ENCODE measurements at regions not wholly inside any gene's neighbourhood (a gene's known extent, or its start where the extent isn't known, plus 50 kb on each side); places are given as distances from the start of the nearest gene placed in this dataset.

GRCh38 chrX:44058339-44058738, 85.1 kb upstream of the NDP start:
- no peaks in the 10 kb centered on the region for H4K20me1 ChIP-seq (replicated peaks; ENCODE audit: control insufficient read depth, extremely low read depth, insufficient read depth, low read length)
- intact Hi-C loops (cut with micrococcal nuclease) (no loop called here), dilution Hi-C loops (cut with MboI; ENCODE audit: extremely low pct_ligation_motif_present, low sequenced_read_pairs) (no loop called here)
- no peak overlapping the region for H2AFZ ChIP-seq (ENCODE audit: low read depth, low read length)
- FAIRE-seq (no peak), DNase-seq (ENCODE audit: low read depth, low spot score) (no peak)
- no peaks in the 10 kb centered on the region for H3K27me3 ChIP-seq (ENCODE audit: control insufficient read depth in 2 of 2, insufficient read depth in 2 of 2, low read length in 2 of 2)
- BruUV-seq (replicated peaks): no TSS peak
- no peaks in the 10 kb centered on the region for H3K4me1 ChIP-seq (ENCODE audit: control insufficient read depth, extremely low read depth, insufficient read depth, low read length)
- H3K4me2 ChIP-seq (ENCODE audit: insufficient read depth, low read length): no peak overlapping the region
- ChIA-PET CTCF (no interaction called here), POLR2A (no interaction called here)
- no peaks in the 10 kb centered on the region for H3K9me3 ChIP-seq (replicated peaks; ENCODE audit: control insufficient read depth, insufficient read depth, low read length)
- H3K4me3 ChIP-seq (replicated peaks in 1 of 3; ENCODE audit: insufficient read depth in 1 of 3, low read depth in 1 of 3, low read length in 3 of 3): no peak overlapping the region
- H3K27ac ChIP-seq (ENCODE audit: insufficient read depth, low read depth, low read length): no peak overlapping the region
- no peaks in the 10 kb centered on the region for H3K79me2 ChIP-seq (ENCODE audit: control insufficient read depth, insufficient read depth, low read length)
- H3K36me3 ChIP-seq (ENCODE audit: control insufficient read depth in 2 of 2, extremely low read depth in 1 of 2, insufficient read depth in 2 of 2, low read length in 2 of 2): no peaks in the 10 kb centered on the region
- no peak overlapping the region for H3K9ac ChIP-seq (replicated peaks; ENCODE audit: extremely low read depth, insufficient read depth, low read length)
- TF ChIP-seq CTCF (IDR thresholded peaks at IDR 0.05; ENCODE audit: extremely low read depth in 1 of 2, insufficient read depth in 1 of 2, low read depth in 1 of 2, low read length in 2 of 2) (no peak), MYC (IDR thresholded peaks at IDR 0.05; ENCODE audit: low read depth, low read length) (no peak), POLR2A (IDR thresholded peaks at IDR 0.05; ENCODE audit: low read depth, low read length) (no peak), GATA2 (IDR thresholded peaks at IDR 0.05; ENCODE audit: insufficient read depth, insufficient read length, low read depth, low read length) (no peak)
- TF ChIP-seq, protein P1, sequence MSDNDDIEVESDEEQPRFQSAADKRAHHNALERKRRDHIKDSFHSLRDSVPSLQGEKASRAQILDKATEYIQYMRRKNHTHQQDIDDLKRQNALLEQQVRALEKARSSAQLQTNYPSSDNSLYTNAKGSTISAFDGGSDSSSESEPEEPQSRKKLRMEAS (IDR thresholded peaks at IDR 0.05; ENCODE audit: insufficient read depth, insufficient read length): no peak
- H3K9me1 ChIP-seq (replicated peaks; ENCODE audit: control insufficient read depth, extremely low read depth, insufficient read depth, low read length): no peaks in the 10 kb centered on the region

GRCh38 chrX:44055638-44056037, 82.4 kb upstream of the NDP start:
- no peak for FAIRE-seq
- H3K9ac ChIP-seq (replicated peaks; ENCODE audit: extremely low read depth, insufficient read depth, low read length): no peak overlapping the region
- TF ChIP-seq POLR2AphosphoS5 (IDR thresholded peaks at IDR 0.05; ENCODE audit: insufficient read depth, low read depth, low read length) (no peak), JUN (IDR thresholded peaks at IDR 0.05; ENCODE audit: borderline replicate concordance, insufficient read depth, insufficient read length, low read depth) (no peak), GATA2 (IDR thresholded peaks at IDR 0.05; ENCODE audit: insufficient read depth, insufficient read length, low read depth, low read length) (no peak), POLR2A (IDR thresholded peaks at IDR 0.05; ENCODE audit: low read depth, low read length) (no peak), CTCF (IDR thresholded peaks at IDR 0.05; ENCODE audit: extremely low read depth in 1 of 2, insufficient read depth in 1 of 2, low read depth in 1 of 2, low read length in 2 of 2) (no peak), MYC (IDR thresholded peaks at IDR 0.05; ENCODE audit: low read depth, low read length) (no peak), FOS (IDR thresholded peaks at IDR 0.05; ENCODE audit: borderline replicate concordance, insufficient read depth, low read length) (no peak)
- no peak overlapping the region for H2AFZ ChIP-seq (ENCODE audit: low read depth, low read length)
- no peak for DNase-seq (ENCODE audit: low read depth, low spot score)
- no peaks in the 10 kb centered on the region for H3K9me1 ChIP-seq (replicated peaks; ENCODE audit: control insufficient read depth, extremely low read depth, insufficient read depth, low read length)
- H3K4me2 ChIP-seq (ENCODE audit: insufficient read depth, low read length): no peak overlapping the region
- no peaks in the 10 kb centered on the region for H3K27me3 ChIP-seq (ENCODE audit: control insufficient read depth in 2 of 2, insufficient read depth in 2 of 2, low read length in 2 of 2)
- H3K79me2 ChIP-seq (ENCODE audit: control insufficient read depth, insufficient read depth, low read length): no peaks in the 10 kb centered on the region
- ChIA-PET POLR2A (no interaction called here), CTCF (no interaction called here)
- no peaks in the 10 kb centered on the region for H3K9me3 ChIP-seq (replicated peaks; ENCODE audit: control insufficient read depth, insufficient read depth, low read length)
- H4K20me1 ChIP-seq (replicated peaks; ENCODE audit: control insufficient read depth, extremely low read depth, insufficient read depth, low read length): no peaks in the 10 kb centered on the region
- H3K4me3 ChIP-seq (replicated peaks in 1 of 3; ENCODE audit: insufficient read depth in 1 of 3, low read depth in 1 of 3, low read length in 3 of 3): no peak overlapping the region
- no peak overlapping the region for H3K27ac ChIP-seq (ENCODE audit: insufficient read depth, low read depth, low read length)
- dilution Hi-C loops (cut with MboI; ENCODE audit: extremely low pct_ligation_motif_present, low sequenced_read_pairs): no loop called here
- intact Hi-C loops (cut with micrococcal nuclease): no loop called here
- no peaks in the 10 kb centered on the region for H3K36me3 ChIP-seq (ENCODE audit: control insufficient read depth in 2 of 2, extremely low read depth in 1 of 2, insufficient read depth in 2 of 2, low read length in 2 of 2)
- no peaks in the 10 kb centered on the region for H3K4me1 ChIP-seq (ENCODE audit: control insufficient read depth, extremely low read depth, insufficient read depth, low read length)
- no TSS peak for BruUV-seq (replicated peaks)
